DND-41 (cell line): ENCODE measurements at regions not wholly inside any gene's neighbourhood (a gene's known extent, or its start where the extent isn't known, plus 50 kb on each side); places are given as distances from the start of the nearest gene placed in this dataset.

Experiments
- ATAC-seq: fragments of 200-7000 bp; cut with Tn5 transposase; 3 replicates; pipeline ENCODE4 v1.9.1; 2021; ENCODE audit warnings: low read depth; ENCODE audit not compliant: insufficient read depth
- DNase-seq: peaks from one replicate; pipeline ENCODE4 v3.0.0-alpha.2; 2020
- H2AFZ ChIP-seq: 2 replicates; pipeline ENCODE4 v1.6.0; 2012; ENCODE audit warnings: low read depth, low read length
- H3K27ac ChIP-seq: 2 replicates; pipeline ENCODE4 v1.5.1; 2012; ENCODE audit warnings: low read length, inconsistent platforms
- H3K27me3 ChIP-seq: fragments of 200-600 bp; sonication (generic); 2 replicates; pipeline ENCODE4 v1.6.0; 2012; ENCODE audit warnings: low read length, mild to moderate bottlenecking, inconsistent platforms; ENCODE audit not compliant: insufficient read depth, poor library complexity
- H3K36me3 ChIP-seq: 2 replicates; pipeline ENCODE4 v1.5.1; 2012; ENCODE audit warnings: low read length, inconsistent platforms; ENCODE audit not compliant: insufficient read depth
- H3K4me1 ChIP-seq: 2 replicates; pipeline ENCODE4 v1.5.1; 2012; ENCODE audit warnings: mild to moderate bottlenecking, low read length; ENCODE audit not compliant: insufficient read depth
- H3K4me2 ChIP-seq: 2 replicates; pipeline ENCODE4 v1.6.0; 2012; ENCODE audit warnings: mild to moderate bottlenecking, moderate library complexity, low read length, inconsistent platforms; ENCODE audit not compliant: insufficient read depth
- H3K4me3 ChIP-seq, 2 experiments: fragments of 200-600 bp in 1 of 2; shearing (Covaris generic) in 1 of 2; 2 replicates each; pipeline ENCODE4 v1.5.1; 2012 to 2016; ENCODE audit warnings: inconsistent platforms in 2 of 2, low read length in 2 of 2, mild to moderate bottlenecking in 2 of 2, low read depth in 1 of 2, moderate library complexity in 1 of 2
- H3K79me2 ChIP-seq: 2 replicates; pipeline ENCODE4 v1.6.0; 2012; ENCODE audit warnings: low read length, inconsistent platforms; ENCODE audit not compliant: insufficient read depth
- H3K9ac ChIP-seq: 2 replicates; pipeline ENCODE4 v1.6.0; 2012; ENCODE audit warnings: low read depth, mild to moderate bottlenecking, inconsistent platforms, low read length, moderate library complexity
- H3K9me3 ChIP-seq: 2 replicates; pipeline ENCODE4 v1.5.1; 2012; ENCODE audit warnings: low read length, moderate library complexity, mild to moderate bottlenecking, inconsistent platforms; ENCODE audit not compliant: insufficient read depth, severe bottlenecking
- H4K20me1 ChIP-seq: 2 replicates; pipeline ENCODE4 v1.6.0; 2012; ENCODE audit warnings: low read length; ENCODE audit not compliant: insufficient read depth
- EZH2 ChIP-seq: IDR thresholded peaks from 3 replicates; pipeline ENCODE4 v1.6.1; 2012; ENCODE audit warnings: borderline replicate concordance, low read depth, mild to moderate bottlenecking, moderate library complexity, low read length, inconsistent platforms; ENCODE audit not compliant: severe bottlenecking
- TF ChIP-seq, protein P1 (sequence below): IDR thresholded peaks from 2 replicates; pipeline ENCODE4 v1.5.1; 2012; ENCODE audit warnings: borderline replicate concordance, low read length, moderate library complexity, mild to moderate bottlenecking; ENCODE audit not compliant: poor library complexity, severe bottlenecking; ENCODE audit errors: extremely low read depth

DNA sequence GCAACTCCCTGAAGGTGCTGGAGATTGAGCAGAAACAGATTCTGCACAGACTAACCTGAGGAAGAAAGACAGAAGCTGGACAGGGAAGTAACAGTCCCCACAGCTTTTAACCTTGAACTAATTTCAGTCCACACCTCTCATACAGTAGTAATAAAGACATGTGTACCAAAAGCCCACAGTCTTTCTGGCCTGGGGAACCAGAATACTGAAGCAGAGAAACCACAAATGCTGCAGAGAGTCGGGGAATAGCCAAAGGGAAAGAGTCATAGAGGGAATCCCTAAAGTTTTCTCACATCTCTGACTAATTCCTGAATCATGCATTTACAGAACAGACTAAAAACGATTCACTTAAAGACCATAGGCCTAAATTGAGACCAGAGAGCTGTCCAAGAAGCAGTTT lies 503.4 kb upstream of the NECTIN3 start:
- H3K27ac ChIP-seq, result no peak overlapping the region

DNA sequence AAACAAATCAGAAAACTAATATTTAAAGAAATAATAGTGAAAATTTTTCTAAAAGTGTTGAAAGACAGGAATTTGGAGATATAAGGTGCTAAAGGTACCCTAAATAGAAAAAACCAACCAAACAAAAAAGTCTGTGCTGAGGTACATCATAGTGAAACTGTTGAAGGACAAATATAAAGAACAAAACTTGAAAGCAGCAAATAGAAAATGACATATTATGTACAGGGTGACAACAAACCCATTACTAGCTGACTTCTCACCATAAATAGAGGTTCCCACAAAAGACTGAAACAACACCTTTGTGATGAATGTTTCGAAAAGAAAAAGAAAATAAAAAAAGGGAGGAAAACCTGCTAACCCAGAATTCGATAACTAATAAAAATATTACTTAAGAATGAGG lies 502.5 kb upstream of the NECTIN3 start:
- no peak overlapping the region for H2AFZ ChIP-seq
- H3K27me3 ChIP-seq, result no peaks in the 10 kb centered on the region
- no peaks in the 10 kb centered on the region for H3K36me3 ChIP-seq
- no peak overlapping the region for H3K9ac ChIP-seq
- H3K27ac ChIP-seq, result no peak overlapping the region
- no peak overlapping the region for H3K4me3 ChIP-seq
- H3K4me1 ChIP-seq, result peaks cover under 1% of the 10 kb centered on the region
- ATAC-seq (no peak), DNase-seq (no peak)
- no peaks in the 10 kb centered on the region for H3K9me3 ChIP-seq
- H4K20me1 ChIP-seq, result no peaks in the 10 kb centered on the region
- H3K79me2 ChIP-seq, result no peaks in the 10 kb centered on the region
- no peak overlapping the region for H3K4me2 ChIP-seq
- TF ChIP-seq, protein P1, sequence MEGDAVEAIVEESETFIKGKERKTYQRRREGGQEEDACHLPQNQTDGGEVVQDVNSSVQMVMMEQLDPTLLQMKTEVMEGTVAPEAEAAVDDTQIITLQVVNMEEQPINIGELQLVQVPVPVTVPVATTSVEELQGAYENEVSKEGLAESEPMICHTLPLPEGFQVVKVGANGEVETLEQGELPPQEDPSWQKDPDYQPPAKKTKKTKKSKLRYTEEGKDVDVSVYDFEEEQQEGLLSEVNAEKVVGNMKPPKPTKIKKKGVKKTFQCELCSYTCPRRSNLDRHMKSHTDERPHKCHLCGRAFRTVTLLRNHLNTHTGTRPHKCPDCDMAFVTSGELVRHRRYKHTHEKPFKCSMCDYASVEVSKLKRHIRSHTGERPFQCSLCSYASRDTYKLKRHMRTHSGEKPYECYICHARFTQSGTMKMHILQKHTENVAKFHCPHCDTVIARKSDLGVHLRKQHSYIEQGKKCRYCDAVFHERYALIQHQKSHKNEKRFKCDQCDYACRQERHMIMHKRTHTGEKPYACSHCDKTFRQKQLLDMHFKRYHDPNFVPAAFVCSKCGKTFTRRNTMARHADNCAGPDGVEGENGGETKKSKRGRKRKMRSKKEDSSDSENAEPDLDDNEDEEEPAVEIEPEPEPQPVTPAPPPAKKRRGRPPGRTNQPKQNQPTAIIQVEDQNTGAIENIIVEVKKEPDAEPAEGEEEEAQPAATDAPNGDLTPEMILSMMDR, result no peak
- no peak for TF ChIP-seq EZH2

More for the DNA sequence above, 503.4 kb upstream of the NECTIN3 start:
- Histone ChIP-seq H3K79me2 (no peaks in the 10 kb centered on the region), H3K9me3 (no peaks in the 10 kb centered on the region), H3K4me3 (no peak overlapping the region), H3K36me3 (no peaks in the 10 kb centered on the region), H3K9ac (no peak overlapping the region), H3K4me2 (no peak overlapping the region), H4K20me1 (no peaks in the 10 kb centered on the region), H2AFZ (peak overlapping the region; percentile 44), H3K4me1 (no peaks in the 10 kb centered on the region), H3K27me3 (no peaks in the 10 kb centered on the region)
- TF ChIP-seq EZH2, result no peak
- TF ChIP-seq, protein P1, result no peak
- ATAC-seq (no peak), DNase-seq (no peak)

DNA sequence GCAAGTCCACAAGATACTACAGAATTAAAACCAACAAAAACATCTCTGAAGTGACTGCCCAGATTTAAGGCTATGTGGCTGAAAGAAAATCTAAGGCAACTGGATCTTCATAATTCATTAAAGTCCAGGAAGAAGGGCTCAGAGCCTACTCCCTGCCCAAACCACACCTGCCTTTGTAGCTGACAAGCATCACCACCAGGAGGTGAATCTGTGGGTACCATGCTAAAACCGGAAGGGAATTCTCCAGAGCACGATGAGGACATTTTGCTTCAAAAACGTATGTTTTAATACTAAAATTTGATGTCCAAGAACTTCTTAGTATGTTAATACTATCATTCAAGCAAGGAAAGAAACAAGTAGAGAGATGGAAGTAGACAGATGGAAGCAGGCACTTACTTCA lies 495.9 kb upstream of the NECTIN3 start:
- peaks cover 3% of the 10 kb centered on the region for H3K4me1 ChIP-seq
- H3K4me3 ChIP-seq, result no peak overlapping the region
- DNase-seq (no peak), ATAC-seq (no peak)
- H3K27me3 ChIP-seq, result no peaks in the 10 kb centered on the region
- H3K79me2 ChIP-seq, result no peaks in the 10 kb centered on the region
- no peaks in the 10 kb centered on the region for H3K9me3 ChIP-seq
- TF ChIP-seq EZH2, result no peak
- TF ChIP-seq, protein P1, result no peak
- H3K9ac ChIP-seq, result no peak overlapping the region
- H3K27ac ChIP-seq, result no peak overlapping the region
- no peak overlapping the region for H3K4me2 ChIP-seq
- H2AFZ ChIP-seq, result no peak overlapping the region
- H4K20me1 ChIP-seq, result no peaks in the 10 kb centered on the region
- no peaks in the 10 kb centered on the region for H3K36me3 ChIP-seq

DNA sequence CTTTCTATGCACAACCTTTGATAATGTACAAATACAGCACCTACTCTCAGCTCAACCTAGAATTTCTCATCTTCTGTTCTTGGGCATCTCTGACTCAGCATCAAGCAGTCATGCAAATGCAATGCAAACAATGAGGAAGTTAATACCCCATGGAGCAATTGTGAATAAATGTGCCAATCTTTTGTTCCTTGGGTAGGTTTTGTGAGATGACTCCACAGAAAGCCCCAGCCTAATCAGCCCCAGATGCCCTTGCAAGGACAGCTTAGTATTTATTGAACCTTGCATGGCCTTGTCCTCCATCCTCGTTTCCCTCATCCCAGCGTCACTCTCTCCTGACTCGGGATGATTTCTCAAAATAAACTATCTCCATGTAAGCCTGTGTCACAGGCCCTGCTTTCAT lies 494.7 kb upstream of the NECTIN3 start:
- H4K20me1 ChIP-seq, result no peaks in the 10 kb centered on the region
- peaks cover 3% of the 10 kb centered on the region for H3K4me1 ChIP-seq
- TF ChIP-seq EZH2, result no peak
- TF ChIP-seq, protein P1, result no peak
- no peaks in the 10 kb centered on the region for H3K36me3 ChIP-seq
- no peak overlapping the region for H3K9ac ChIP-seq
- no peaks in the 10 kb centered on the region for H3K79me2 ChIP-seq
- no peak overlapping the region for H3K4me3 ChIP-seq
- H3K27ac ChIP-seq, result no peak overlapping the region
- ATAC-seq (no peak), DNase-seq (no peak)
- H2AFZ ChIP-seq, result no peak overlapping the region
- no peak overlapping the region for H3K4me2 ChIP-seq
- no peaks in the 10 kb centered on the region for H3K27me3 ChIP-seq
- H3K9me3 ChIP-seq, result no peaks in the 10 kb centered on the region
